ENCODE measurements at regions not wholly inside any gene's neighbourhood (a gene's known extent, or its start where the extent isn't known, plus 50 kb on each side); places are given as distances from the start of the nearest gene placed in this dataset.

- H3K9me3 ChIP-seq (ENCODE audit: control insufficient read depth, low read length): no peaks in the 10 kb centered on the region
- no peak overlapping the region for H3K27ac ChIP-seq (ENCODE audit: low read depth, low read length, severe bottlenecking)
- H3K4me3 ChIP-seq (ENCODE audit: extremely low read depth, insufficient read depth, low read length, poor library complexity, severe bottlenecking): no peak overlapping the region
- no peaks in the 10 kb centered on the region for H3K36me3 ChIP-seq (ENCODE audit: control insufficient read depth, insufficient read depth, low read length)
- WGBS, 2 experiments (ENCODE audit: insufficient coverage in 2 of 2): 96 to 98% methylated on average over 6 to 7 of the region's 9 CpGs
- H3K4me1 ChIP-seq (ENCODE audit: control insufficient read depth, insufficient read depth, low read length, poor library complexity, severe bottlenecking): peaks cover 48% of the 10 kb centered on the region
Observed at GRCh38 chr3:56985460-56985859, 75.0 kb upstream of the SPATA12 start.

- H3K27ac ChIP-seq (ENCODE audit: low read depth, low read length, severe bottlenecking): no peak overlapping the region
- WGBS, 2 experiments (ENCODE audit: insufficient coverage in 2 of 2): 88 to 96% methylated on average over 6 to 8 of the region's 8 CpGs
Observed at GRCh38 chr3:56983427-56983826, 77.0 kb upstream of the SPATA12 start.

GRCh38 chr3:56981445-56982230 lies 78.8 kb upstream of the SPATA12 start:
- Histone ChIP-seq H3K27ac (ENCODE audit: low read depth, low read length, severe bottlenecking) (peak overlapping the region; percentile 90), H3K4me3 (ENCODE audit: extremely low read depth, insufficient read depth, low read length, poor library complexity, severe bottlenecking) (no peak overlapping the region), H3K4me1 (ENCODE audit: control insufficient read depth, insufficient read depth, low read length, poor library complexity, severe bottlenecking) (peaks cover 45% of the 10 kb centered on the region), H3K9me3 (ENCODE audit: control insufficient read depth, low read length) (no peaks in the 10 kb centered on the region), H3K36me3 (ENCODE audit: control insufficient read depth, insufficient read depth, low read length) (no peaks in the 10 kb centered on the region)
- WGBS, 2 experiments (ENCODE audit: insufficient coverage in 2 of 2): no CpG with 5 or more reads among the region's 2 CpGs

More at GRCh38 chr3:56983427-56983826, 77.0 kb upstream of the SPATA12 start:
- Histone ChIP-seq H3K4me3 (ENCODE audit: extremely low read depth, insufficient read depth, low read length, poor library complexity, severe bottlenecking) (no peak overlapping the region), H3K4me1 (ENCODE audit: control insufficient read depth, insufficient read depth, low read length, poor library complexity, severe bottlenecking) (peaks cover 48% of the 10 kb centered on the region), H3K36me3 (ENCODE audit: control insufficient read depth, insufficient read depth, low read length) (no peaks in the 10 kb centered on the region), H3K9me3 (ENCODE audit: control insufficient read depth, low read length) (no peaks in the 10 kb centered on the region)

- peaks cover 39% of the 10 kb centered on the region for H3K4me1 ChIP-seq (ENCODE audit: control insufficient read depth, insufficient read depth, low read length, poor library complexity, severe bottlenecking)
- no peak overlapping the region for H3K4me3 ChIP-seq (ENCODE audit: extremely low read depth, insufficient read depth, low read length, poor library complexity, severe bottlenecking)
- 83% methylated on average over 1 of the region's 5 CpGs; no CpG with 5 or more reads in 1 of the 2 experiments for WGBS, 2 experiments (ENCODE audit: insufficient coverage in 2 of 2)
- H3K36me3 ChIP-seq (ENCODE audit: control insufficient read depth, insufficient read depth, low read length): no peaks in the 10 kb centered on the region
- no peaks in the 10 kb centered on the region for H3K9me3 ChIP-seq (ENCODE audit: control insufficient read depth, low read length)
- H3K27ac ChIP-seq (ENCODE audit: low read depth, low read length, severe bottlenecking): peak overlapping the region; percentile 90
Observed at GRCh38 chr3:56980798-56981390, 79.6 kb upstream of the SPATA12 start.

- Histone ChIP-seq H3K27ac (ENCODE audit: low read depth, low read length, severe bottlenecking) (peak overlapping the region; percentile 90), H3K4me1 (ENCODE audit: control insufficient read depth, insufficient read depth, low read length, poor library complexity, severe bottlenecking) (peaks cover 33% of the 10 kb centered on the region), H3K9me3 (ENCODE audit: control insufficient read depth, low read length) (no peaks in the 10 kb centered on the region), H3K4me3 (ENCODE audit: extremely low read depth, insufficient read depth, low read length, poor library complexity, severe bottlenecking) (no peak overlapping the region), H3K36me3 (ENCODE audit: control insufficient read depth, insufficient read depth, low read length) (no peaks in the 10 kb centered on the region)
- 100% methylated on average over 3 of the region's 5 CpGs; no CpG with 5 or more reads in 1 of the 2 experiments for WGBS, 2 experiments (ENCODE audit: insufficient coverage in 2 of 2)
Observed at GRCh38 chr3:56980243-56980642, 80.2 kb upstream of the SPATA12 start.

- Histone ChIP-seq H3K36me3 (ENCODE audit: control insufficient read depth, insufficient read depth, low read length) (no peaks in the 10 kb centered on the region), H3K27ac (ENCODE audit: low read depth, low read length, severe bottlenecking) (no peak overlapping the region)
- 100% methylated on average over 3 of the region's 6 CpGs for WGBS, 2 experiments (ENCODE audit: insufficient coverage in 2 of 2)
Observed at GRCh38 chr3:56979791-56980190, 80.7 kb upstream of the SPATA12 start.

GRCh38 chr3:56977561-56977889 lies 82.9 kb upstream of the SPATA12 start:
- no peaks in the 10 kb centered on the region for H3K36me3 ChIP-seq (ENCODE audit: control insufficient read depth, insufficient read depth, low read length)
- H3K4me3 ChIP-seq (ENCODE audit: extremely low read depth, insufficient read depth, low read length, poor library complexity, severe bottlenecking): no peak overlapping the region
- WGBS, 2 experiments (ENCODE audit: insufficient coverage in 2 of 2): no CpG with 5 or more reads among the region's 1 CpG
- peaks cover 26% of the 10 kb centered on the region for H3K4me1 ChIP-seq (ENCODE audit: control insufficient read depth, insufficient read depth, low read length, poor library complexity, severe bottlenecking)
- peak overlapping the region; percentile 23 for H3K27ac ChIP-seq (ENCODE audit: low read depth, low read length, severe bottlenecking)
- H3K9me3 ChIP-seq (ENCODE audit: control insufficient read depth, low read length): no peaks in the 10 kb centered on the region

More at GRCh38 chr3:56979791-56980190, 80.7 kb upstream of the SPATA12 start:
- peaks cover 32% of the 10 kb centered on the region for H3K4me1 ChIP-seq (ENCODE audit: control insufficient read depth, insufficient read depth, low read length, poor library complexity, severe bottlenecking)
- H3K9me3 ChIP-seq (ENCODE audit: control insufficient read depth, low read length): no peaks in the 10 kb centered on the region
- no peak overlapping the region for H3K4me3 ChIP-seq (ENCODE audit: extremely low read depth, insufficient read depth, low read length, poor library complexity, severe bottlenecking)

GRCh38 chr3:56976651-56977560 lies 83.6 kb upstream of the SPATA12 start:
- H3K36me3 ChIP-seq (ENCODE audit: control insufficient read depth, insufficient read depth, low read length): no peaks in the 10 kb centered on the region
- peaks cover 24% of the 10 kb centered on the region for H3K4me1 ChIP-seq (ENCODE audit: control insufficient read depth, insufficient read depth, low read length, poor library complexity, severe bottlenecking)
- H3K27ac ChIP-seq (ENCODE audit: low read depth, low read length, severe bottlenecking): peak overlapping the region; percentile 23
- WGBS, 2 experiments (ENCODE audit: insufficient coverage in 2 of 2): 86 to 100% methylated on average over 2 to 5 of the region's 9 CpGs
- H3K4me3 ChIP-seq (ENCODE audit: extremely low read depth, insufficient read depth, low read length, poor library complexity, severe bottlenecking): no peak overlapping the region
- H3K9me3 ChIP-seq (ENCODE audit: control insufficient read depth, low read length): no peaks in the 10 kb centered on the region

GRCh38 chr3:56975567-56975966 lies 84.9 kb upstream of the SPATA12 start:
- Histone ChIP-seq H3K4me3 (ENCODE audit: extremely low read depth, insufficient read depth, low read length, poor library complexity, severe bottlenecking) (no peak overlapping the region), H3K4me1 (ENCODE audit: control insufficient read depth, insufficient read depth, low read length, poor library complexity, severe bottlenecking) (peaks cover 16% of the 10 kb centered on the region), H3K27ac (ENCODE audit: low read depth, low read length, severe bottlenecking) (no peak overlapping the region), H3K9me3 (ENCODE audit: control insufficient read depth, low read length) (no peaks in the 10 kb centered on the region), H3K36me3 (ENCODE audit: control insufficient read depth, insufficient read depth, low read length) (no peaks in the 10 kb centered on the region)
- no CpG with 5 or more reads among the region's 1 CpG for WGBS, 2 experiments (ENCODE audit: insufficient coverage in 2 of 2)

- peak overlapping the region; percentile 13 for H3K27ac ChIP-seq (ENCODE audit: low read depth, low read length, severe bottlenecking)
Observed at GRCh38 chr3:56974247-56974930, 86.1 kb upstream of the SPATA12 start.

More at GRCh38 chr3:56974247-56974930, 86.1 kb upstream of the SPATA12 start:
- WGBS, 2 experiments (ENCODE audit: insufficient coverage in 2 of 2): 40 to 75% methylated on average over 4 to 5 of the region's 9 CpGs
- Histone ChIP-seq H3K4me3 (ENCODE audit: extremely low read depth, insufficient read depth, low read length, poor library complexity, severe bottlenecking) (no peak overlapping the region), H3K9me3 (ENCODE audit: control insufficient read depth, low read length) (no peaks in the 10 kb centered on the region), H3K36me3 (ENCODE audit: control insufficient read depth, insufficient read depth, low read length) (no peaks in the 10 kb centered on the region), H3K4me1 (ENCODE audit: control insufficient read depth, insufficient read depth, low read length, poor library complexity, severe bottlenecking) (peaks cover 20% of the 10 kb centered on the region)

Measured in mesodermal cell (in vitro differentiated cells).